A549 (cell line): ENCODE measurements at regions not wholly inside any gene's neighbourhood (a gene's known extent, or its start where the extent isn't known, plus 50 kb on each side); places are given as distances from the start of the nearest gene placed in this dataset.

Experiments
- ATAC-seq, 2 experiments: fragments of 200-7000 bp in 1 of 2; fragments of >200 bp in 1 of 2; cut with Nextera tagmentation in 1 of 2; cut with Tn5 transposase in 1 of 2; 3 replicates each; pipeline versions ENCODE4 v1.8.0 to v1.9.1; 2018 to 2020; ENCODE audit warnings: mild to moderate bottlenecking in 1 of 2, moderate library complexity in 1 of 2
- CTCF ChIA-PET: fragments of 300-600 bp; sonication (Branson Sonifier 250); formaldehyde crosslinking; extraction: SDS; loops from one replicate; lab custom pipeline; 2021; ENCODE audit warnings: antibody characterized with exemption, inconsistent platforms; lab: Yijun Ruan, JAX
- POLR2A ChIA-PET: fragments of 350-600 bp; formaldehyde crosslinking; extraction: SDS; loops from one replicate; lab custom pipeline; 2021; ENCODE audit warnings: antibody characterized with exemption, inconsistent platforms; lab: Yijun Ruan, JAX
- DNase-seq, 2 experiments: peaks; one replicate each; pipeline versions ENCODE4 v3.0.0 to v3.0.0-alpha.2; 2011 to 2016; ENCODE audit warnings: low read depth in 1 of 2, low spot score in 1 of 2
- FAIRE-seq: peaks from 2 replicates; lab custom pipeline; 2011; peaks lifted over from hg19 to GRCh38; lab: Jason Lieb, UNC
- H3K27ac ChIP-seq, 2 experiments: fragments of >200 bp; sonication (Bioruptor Twin); formaldehyde crosslinking; 3 replicates each; pipeline ENCODE4 v1.5.1; 2016 to 2017
- H3K4me1 ChIP-seq: fragments of >200 bp; sonication (Bioruptor Twin); formaldehyde crosslinking; 3 replicates; pipeline ENCODE4 v1.6.1; 2016
- H3K4me2 ChIP-seq: fragments of >200 bp; sonication (Bioruptor Twin); formaldehyde crosslinking; 3 replicates; pipeline ENCODE4 v1.6.1; 2016
- H3K4me3 ChIP-seq: fragments of >200 bp; sonication (Bioruptor Twin); formaldehyde crosslinking; 3 replicates; pipeline ENCODE4 v1.5.1; 2016
- H3K9me3 ChIP-seq: fragments of >200 bp; sonication (Bioruptor Twin); formaldehyde crosslinking; 3 replicates; pipeline ENCODE4 v1.6.1; 2016
- BHLHE40 ChIP-seq: IDR thresholded peaks from 2 replicates; pipeline ENCODE4 v1.6.1; 2012; ENCODE audit warnings: low read depth, low read length, inconsistent platforms
- CBX8 ChIP-seq: fragments of 200-600 bp; sonication (generic); IDR thresholded peaks from 2 replicates; pipeline ENCODE4 v1.6.1; 2016
- EHMT2 ChIP-seq: fragments of 200-600 bp; sonication (generic); IDR thresholded peaks from 2 replicates; pipeline ENCODE4 v1.6.1; 2016; ENCODE audit warnings: antibody characterized with exemption, low read depth, mild to moderate bottlenecking, moderate library complexity
- FOSL2 ChIP-seq, 2 experiments: fragments of 450-650 bp in 1 of 2; fragments of >200 bp in 1 of 2; sonication (Bioruptor Twin) in 1 of 2; formaldehyde crosslinking; IDR thresholded peaks; 2 replicates each; pipeline versions ENCODE4 v1.5.0 to v1.6.1; 2016 to 2020; ENCODE audit warnings: mild to moderate bottlenecking in 1 of 2, moderate library complexity in 1 of 2
- HDAC2 ChIP-seq: fragments of 200-600 bp; sonication (generic); IDR thresholded peaks from 2 replicates; pipeline ENCODE4 v1.6.1; 2016
- HEYL ChIP-seq: fragments of 250-450 bp; sonication (Bioruptor Pico); IDR thresholded peaks from 2 replicates; pipeline ENCODE4 v1.8.0; 2021; ENCODE audit warnings: mild to moderate bottlenecking, moderate library complexity
- HOXB5 ChIP-seq: fragments of 250-450 bp; sonication (Bioruptor Pico); IDR thresholded peaks from 2 replicates; pipeline ENCODE4 v1.5.0; 2020; ENCODE audit warnings: mild to moderate bottlenecking, moderate library complexity
- JUNB ChIP-seq: fragments of >200 bp; sonication (Bioruptor Twin); formaldehyde crosslinking; IDR thresholded peaks from 2 replicates; pipeline ENCODE4 v1.6.1; 2016
- KDM5A ChIP-seq: fragments of 200-600 bp; sonication (generic); IDR thresholded peaks from 2 replicates; pipeline ENCODE4 v1.6.1; 2016; ENCODE audit warnings: antibody characterized with exemption, mild to moderate bottlenecking
- MAFK ChIP-seq: fragments of 450-650 bp; IDR thresholded peaks from 2 replicates; pipeline ENCODE4 v1.6.1; 2014; ENCODE audit not compliant: partially characterized antibody
- NR3C1 ChIP-seq: fragments of >200 bp; sonication (Bioruptor Twin); formaldehyde crosslinking; IDR thresholded peaks from 3 replicates; pipeline ENCODE4 v1.6.1; 2017
- PHF8 ChIP-seq: fragments of 200-600 bp; sonication (generic); IDR thresholded peaks from 2 replicates; pipeline ENCODE4 v1.6.1; 2016; ENCODE audit warnings: low read depth, mild to moderate bottlenecking, antibody characterized with exemption, moderate library complexity, borderline replicate concordance
- POLR2AphosphoS2 ChIP-seq: conservative IDR thresholded peaks from 2 replicates; pipeline ENCODE4 v1.6.1; 2012; ENCODE audit warnings: low read length, improper control_type of control experiment, inconsistent platforms
- RARB ChIP-seq: fragments of 250-450 bp; sonication (Bioruptor Pico); IDR thresholded peaks from 2 replicates; pipeline ENCODE4 v1.8.0; 2021; ENCODE audit warnings: mild to moderate bottlenecking, moderate library complexity
- RFX5 ChIP-seq: fragments of 450-650 bp; IDR thresholded peaks from 2 replicates; pipeline ENCODE4 v1.7.1; 2014; ENCODE audit warnings: antibody characterized with exemption, mild to moderate bottlenecking, moderate library complexity
- RNF2 ChIP-seq: fragments of 200-600 bp; sonication (generic); IDR thresholded peaks from 2 replicates; pipeline ENCODE4 v1.6.1; 2016; ENCODE audit warnings: low read depth, mild to moderate bottlenecking, antibody characterized with exemption, moderate library complexity, borderline replicate concordance
- ZC3H11A ChIP-seq: fragments of 450-650 bp; IDR thresholded peaks from 2 replicates; pipeline ENCODE4 v1.6.1; 2014; ENCODE audit warnings: antibody characterized with exemption, mild to moderate bottlenecking
- ZNF302 ChIP-seq: fragments of 250-450 bp; sonication (Bioruptor Pico); IDR thresholded peaks from 2 replicates; pipeline ENCODE4 v1.9.0; 2021; ENCODE audit warnings: inconsistent platforms, mild to moderate bottlenecking, moderate library complexity
- ZSCAN20 ChIP-seq: fragments of 250-450 bp; sonication (Bioruptor Pico); IDR thresholded peaks from 2 replicates; pipeline ENCODE4 v1.8.0; 2022; ENCODE audit warnings: mild to moderate bottlenecking, moderate library complexity
- WGBS: methylation state at CpG from one replicate; pipeline ENCODE4 v1.1.6; 2017; ENCODE audit errors: missing lambda C conversion rate; 5-methylcytosine and 5-hydroxymethylcytosine counted together
- TF ChIP-seq, protein P1 (sequence below): IDR thresholded peaks from 2 replicates; pipeline ENCODE4 v1.6.1; 2012
- TF ChIP-seq, protein P2 (sequence below): fragments of 200-600 bp; sonication (generic); IDR thresholded peaks from 2 replicates; pipeline ENCODE4 v1.6.1; 2016; ENCODE audit warnings: antibody characterized with exemption, mild to moderate bottlenecking, moderate library complexity
- TF ChIP-seq, protein P3 (sequence below): fragments of 250-450 bp; sonication (Bioruptor Pico); IDR thresholded peaks from 2 replicates; pipeline ENCODE4 v1.5.0; 2021; ENCODE audit warnings: mild to moderate bottlenecking, moderate library complexity, borderline replicate concordance
- TF ChIP-seq, protein P4 (sequence below): fragments of 150-350 bp; IDR thresholded peaks from 2 replicates; pipeline ENCODE4 v1.6.1; 2014; ENCODE audit warnings: low read depth, mild to moderate bottlenecking, low read length

DNA sequence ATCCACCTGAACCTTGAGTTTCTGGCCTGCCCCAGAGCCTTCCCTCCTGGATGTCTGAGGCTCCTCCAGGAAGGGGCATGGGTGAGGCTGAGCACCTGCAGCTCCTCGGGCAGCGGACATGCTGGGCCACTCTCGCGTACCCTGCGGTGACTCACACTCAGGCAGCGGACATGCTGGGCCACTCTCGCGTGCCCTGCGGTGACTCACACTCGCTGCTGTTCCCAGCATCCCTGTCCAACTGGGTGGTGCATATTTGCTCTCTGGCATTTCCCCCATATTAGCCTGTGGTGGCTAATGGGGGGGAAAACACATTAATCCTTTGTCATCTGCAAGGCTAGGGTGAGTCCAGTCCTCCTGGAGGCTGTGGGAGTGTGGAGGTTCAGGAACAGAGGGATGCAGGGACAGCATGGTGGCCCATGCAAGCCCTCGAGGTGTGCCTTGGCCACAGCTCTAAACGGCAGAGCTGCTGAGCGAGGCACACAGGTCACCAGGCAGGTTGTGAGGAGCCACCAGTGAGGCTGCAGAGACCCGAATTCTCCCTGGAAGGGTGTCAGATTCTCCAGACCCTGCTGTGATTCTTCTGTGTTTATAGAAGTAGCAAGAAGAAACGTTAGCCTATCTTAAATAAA lies 728.1 kb downstream of the BRD1 start (continued):
- TF ChIP-seq, protein P1, sequence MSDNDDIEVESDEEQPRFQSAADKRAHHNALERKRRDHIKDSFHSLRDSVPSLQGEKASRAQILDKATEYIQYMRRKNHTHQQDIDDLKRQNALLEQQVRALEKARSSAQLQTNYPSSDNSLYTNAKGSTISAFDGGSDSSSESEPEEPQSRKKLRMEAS: peak; percentile 61; the same call in 1 of the 2 replicates
- TF ChIP-seq, all 56 proteins: peak for 5

DNA sequence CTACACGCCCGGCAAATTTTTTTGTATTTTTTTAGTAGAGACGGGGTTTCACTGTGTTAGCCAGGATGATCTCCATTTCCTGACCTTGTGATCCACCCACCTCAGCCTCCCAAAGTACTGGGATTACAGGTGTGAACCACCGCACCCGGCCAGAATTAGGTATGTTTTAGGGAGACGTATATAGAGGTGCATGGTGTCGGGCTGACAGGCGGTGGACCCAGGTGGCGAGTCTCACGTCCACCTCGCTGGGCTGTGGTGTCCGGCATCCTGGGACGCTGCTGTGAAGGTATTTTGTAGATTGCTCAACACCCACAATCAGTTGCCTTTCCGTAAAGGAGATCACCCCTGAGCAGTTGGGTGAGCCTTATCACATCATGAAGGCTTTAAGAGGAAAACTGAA lies 728.6 kb downstream of the BRD1 start:
- H3K9me3 ChIP-seq: no peaks in the 10 kb centered on the region
- DNase-seq: no peak
- ChIA-PET POLR2A (no interaction called here), CTCF (no interaction called here)
- TF ChIP-seq HDAC2 (no peak), HOXB5 (CRISPR knock-in tag) (no peak), HEYL (CRISPR knock-in tag) (no peak), PHF8 (no peak)
- H3K4me3 ChIP-seq: no peak overlapping the region
- H3K4me2 ChIP-seq: peak overlapping the region; percentile 40
- no peak for ATAC-seq
- 80% methylated on average over 12 of the region's 14 CpGs for WGBS
- no peak for FAIRE-seq
- H3K27ac ChIP-seq: peak overlapping the region in 1 of 2 experiments; percentile 30; a peak in 1 of 6 replicates
- peaks cover 9% of the 10 kb centered on the region; the same call in 1 of the 3 replicates for H3K4me1 ChIP-seq

DNA sequence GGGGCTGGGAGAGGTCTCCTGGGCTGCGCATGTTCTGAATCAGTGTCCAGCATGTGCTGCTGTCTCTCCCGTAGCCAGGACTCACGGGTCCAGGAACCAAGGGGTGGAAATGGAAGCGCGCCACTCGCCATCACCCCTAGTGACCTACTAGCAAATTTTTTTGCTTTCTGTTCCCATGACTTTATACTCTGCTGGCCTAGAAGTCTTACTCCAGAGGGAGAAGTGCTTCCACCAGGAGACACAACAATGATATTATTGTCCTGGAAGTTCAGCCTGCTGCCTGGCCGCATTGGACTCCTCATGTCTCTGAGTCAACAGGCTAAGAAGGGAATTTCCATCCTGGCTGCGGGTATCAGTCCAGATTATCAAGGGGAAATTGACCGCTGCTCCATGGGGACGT lies 729.7 kb downstream of the BRD1 start:
- DNase-seq: no peak
- WGBS: 69% methylated on average over 8 of the region's 10 CpGs
- ATAC-seq: no peak
- H3K9me3 ChIP-seq: no peaks in the 10 kb centered on the region
- TF ChIP-seq RNF2 (no peak), FOSL2 (IDR thresholded peaks at IDR 0.05) (no peak), FOSL2 (CRISPR knock-in tag; IDR thresholded peaks at IDR 0.05) (no peak), JUNB (no peak), ZNF302 (CRISPR knock-in tag) (no peak), RARB (CRISPR knock-in tag) (no peak), POLR2AphosphoS2 (no peak), MAFK (no peak), ZC3H11A (no peak)
- TF ChIP-seq, protein P2, sequence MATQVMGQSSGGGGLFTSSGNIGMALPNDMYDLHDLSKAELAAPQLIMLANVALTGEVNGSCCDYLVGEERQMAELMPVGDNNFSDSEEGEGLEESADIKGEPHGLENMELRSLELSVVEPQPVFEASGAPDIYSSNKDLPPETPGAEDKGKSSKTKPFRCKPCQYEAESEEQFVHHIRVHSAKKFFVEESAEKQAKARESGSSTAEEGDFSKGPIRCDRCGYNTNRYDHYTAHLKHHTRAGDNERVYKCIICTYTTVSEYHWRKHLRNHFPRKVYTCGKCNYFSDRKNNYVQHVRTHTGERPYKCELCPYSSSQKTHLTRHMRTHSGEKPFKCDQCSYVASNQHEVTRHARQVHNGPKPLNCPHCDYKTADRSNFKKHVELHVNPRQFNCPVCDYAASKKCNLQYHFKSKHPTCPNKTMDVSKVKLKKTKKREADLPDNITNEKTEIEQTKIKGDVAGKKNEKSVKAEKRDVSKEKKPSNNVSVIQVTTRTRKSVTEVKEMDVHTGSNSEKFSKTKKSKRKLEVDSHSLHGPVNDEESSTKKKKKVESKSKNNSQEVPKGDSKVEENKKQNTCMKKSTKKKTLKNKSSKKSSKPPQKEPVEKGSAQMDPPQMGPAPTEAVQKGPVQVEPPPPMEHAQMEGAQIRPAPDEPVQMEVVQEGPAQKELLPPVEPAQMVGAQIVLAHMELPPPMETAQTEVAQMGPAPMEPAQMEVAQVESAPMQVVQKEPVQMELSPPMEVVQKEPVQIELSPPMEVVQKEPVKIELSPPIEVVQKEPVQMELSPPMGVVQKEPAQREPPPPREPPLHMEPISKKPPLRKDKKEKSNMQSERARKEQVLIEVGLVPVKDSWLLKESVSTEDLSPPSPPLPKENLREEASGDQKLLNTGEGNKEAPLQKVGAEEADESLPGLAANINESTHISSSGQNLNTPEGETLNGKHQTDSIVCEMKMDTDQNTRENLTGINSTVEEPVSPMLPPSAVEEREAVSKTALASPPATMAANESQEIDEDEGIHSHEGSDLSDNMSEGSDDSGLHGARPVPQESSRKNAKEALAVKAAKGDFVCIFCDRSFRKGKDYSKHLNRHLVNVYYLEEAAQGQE: no peak
- POLR2A ChIA-PET: no interaction called here
- peaks cover 9% of the 10 kb centered on the region; the same call in 1 of the 3 replicates for H3K4me1 ChIP-seq
- H3K4me3 ChIP-seq: no peak overlapping the region
- H3K4me2 ChIP-seq: no peak overlapping the region
- CTCF ChIA-PET: no interaction called here
- H3K27ac ChIP-seq: no peak overlapping the region
- FAIRE-seq: no peak

DNA sequence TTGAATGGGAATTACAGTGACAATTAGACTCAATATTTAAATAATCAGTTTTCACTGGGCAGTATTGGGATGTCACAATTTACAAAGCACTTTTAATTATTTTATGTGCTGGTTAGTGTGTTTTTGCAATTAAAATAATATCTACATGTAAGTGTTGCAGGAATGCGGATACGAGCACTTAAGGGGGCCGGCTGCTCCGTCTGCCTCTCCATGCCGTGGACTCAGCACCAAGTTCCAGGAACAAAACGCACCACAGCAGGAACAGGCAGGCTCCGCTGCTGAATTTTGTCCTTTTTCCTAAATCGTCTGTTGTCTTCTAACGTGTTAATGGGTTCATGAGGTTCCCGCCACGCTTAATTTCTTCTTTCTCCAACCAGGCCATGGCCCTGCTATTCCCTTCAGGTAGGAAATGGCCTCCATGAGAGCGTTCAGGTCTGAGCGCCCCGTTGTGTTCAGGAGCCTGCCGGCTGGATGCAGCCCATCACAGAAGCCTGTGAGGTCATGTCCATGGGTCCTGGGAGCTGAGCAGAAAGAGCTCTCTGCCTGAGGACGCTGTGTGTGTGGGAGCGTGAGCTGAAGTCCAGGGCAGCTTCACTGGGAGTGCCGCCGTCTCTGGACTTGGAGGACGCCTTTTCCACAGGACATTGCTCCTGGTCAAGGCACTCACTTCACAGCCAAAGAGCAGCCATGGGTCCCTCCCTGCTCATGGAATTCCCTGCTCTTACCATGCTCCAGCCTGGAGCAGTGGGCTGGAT lies 730.3 kb downstream of the BRD1 start:
- POLR2A ChIA-PET: no interaction called here
- FAIRE-seq (no peak), DNase-seq (no peak), ATAC-seq (no peak)
- Histone ChIP-seq H3K27ac (no peak overlapping the region), H3K9me3 (no peaks in the 10 kb centered on the region), H3K4me3 (no peak overlapping the region), H3K4me1 (peaks cover 9% of the 10 kb centered on the region; the same call in 1 of the 3 replicates), H3K4me2 (no peak overlapping the region)
- CTCF ChIA-PET: no interaction called here
- 90% methylated on average over 15 of the region's 20 CpGs for WGBS
- TF ChIP-seq, protein P3, sequence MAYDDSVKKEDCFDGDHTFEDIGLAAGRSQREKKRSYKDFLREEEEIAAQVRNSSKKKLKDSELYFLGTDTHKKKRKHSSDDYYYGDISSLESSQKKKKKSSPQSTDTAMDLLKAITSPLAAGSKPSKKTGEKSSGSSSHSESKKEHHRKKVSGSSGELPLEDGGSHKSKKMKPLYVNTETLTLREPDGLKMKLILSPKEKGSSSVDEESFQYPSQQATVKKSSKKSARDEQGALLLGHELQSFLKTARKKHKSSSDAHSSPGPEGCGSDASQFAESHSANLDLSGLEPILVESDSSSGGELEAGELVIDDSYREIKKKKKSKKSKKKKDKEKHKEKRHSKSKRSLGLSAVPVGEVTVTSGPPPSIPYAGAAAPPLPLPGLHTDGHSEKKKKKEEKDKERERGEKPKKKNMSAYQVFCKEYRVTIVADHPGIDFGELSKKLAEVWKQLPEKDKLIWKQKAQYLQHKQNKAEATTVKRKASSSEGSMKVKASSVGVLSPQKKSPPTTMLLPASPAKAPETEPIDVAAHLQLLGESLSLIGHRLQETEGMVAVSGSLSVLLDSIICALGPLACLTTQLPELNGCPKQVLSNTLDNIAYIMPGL (CRISPR knock-in tag): no peak
- TF ChIP-seq ZSCAN20 (CRISPR knock-in tag) (no peak), KDM5A (no peak), CBX8 (no peak), JUNB (no peak), EHMT2 (no peak), HEYL (CRISPR knock-in tag) (no peak), NR3C1 (no peak), BHLHE40 (no peak), MAFK (no peak), RFX5 (no peak), RARB (CRISPR knock-in tag) (no peak)
- TF ChIP-seq, protein P4, sequence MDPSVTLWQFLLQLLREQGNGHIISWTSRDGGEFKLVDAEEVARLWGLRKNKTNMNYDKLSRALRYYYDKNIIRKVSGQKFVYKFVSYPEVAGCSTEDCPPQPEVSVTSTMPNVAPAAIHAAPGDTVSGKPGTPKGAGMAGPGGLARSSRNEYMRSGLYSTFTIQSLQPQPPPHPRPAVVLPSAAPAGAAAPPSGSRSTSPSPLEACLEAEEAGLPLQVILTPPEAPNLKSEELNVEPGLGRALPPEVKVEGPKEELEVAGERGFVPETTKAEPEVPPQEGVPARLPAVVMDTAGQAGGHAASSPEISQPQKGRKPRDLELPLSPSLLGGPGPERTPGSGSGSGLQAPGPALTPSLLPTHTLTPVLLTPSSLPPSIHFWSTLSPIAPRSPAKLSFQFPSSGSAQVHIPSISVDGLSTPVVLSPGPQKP: no peak
